ENCODE measurements at regions not wholly inside any gene's neighbourhood (a gene's known extent, or its start where the extent isn't known, plus 50 kb on each side); places are given as distances from the start of the nearest gene placed in this dataset.

DNA sequence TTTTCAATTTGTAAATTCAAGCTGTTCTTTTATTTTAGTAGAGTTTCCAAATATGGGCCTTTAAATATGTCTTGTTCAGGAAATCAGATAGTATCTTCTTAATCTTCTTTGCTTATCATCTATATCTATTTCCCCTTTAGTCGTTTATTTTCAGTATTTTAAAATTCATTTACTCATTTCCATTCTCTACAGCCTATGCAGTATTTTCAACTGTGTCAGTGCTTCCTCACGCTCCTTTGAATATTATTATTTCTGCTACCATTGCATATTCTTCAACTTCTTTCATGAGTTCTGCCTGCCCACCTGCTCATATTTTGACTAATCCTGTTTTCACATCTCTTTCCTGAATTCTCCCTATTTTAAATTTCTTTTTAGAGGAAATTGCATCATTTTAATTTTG, 185.4 kb downstream of the DKK2 start:
- Histone ChIP-seq H2BK20ac (ENCODE audit: low read depth, low read length, poor library complexity, severe bottlenecking) (no peak overlapping the region), H3K27me3 (ENCODE audit: insufficient read depth, low read length) (no peaks in the 10 kb centered on the region), H2BK12ac (ENCODE audit: insufficient read length, low read depth, low read length) (no peak overlapping the region), H3K27ac (ENCODE audit: insufficient read length, low read depth, low read length) (no peak overlapping the region), H3K79me1 (ENCODE audit: insufficient read depth, low read depth, low read length, poor library complexity, severe bottlenecking) (no peaks in the 10 kb centered on the region), H3K4ac (ENCODE audit: low read depth, low read length) (no peak overlapping the region), H3K4me2 (ENCODE audit: insufficient read depth, insufficient read length, low read length) (no peak overlapping the region), H3K4me1 (ENCODE audit: insufficient read depth, low read length) (no peaks in the 10 kb centered on the region), H3K9me3 (ENCODE audit: control insufficient read depth, low read depth, low read length) (no peaks in the 10 kb centered on the region), H3K9ac (ENCODE audit: extremely low read depth, insufficient read length, low read length) (no peak overlapping the region), H3K56ac (ENCODE audit: insufficient read length, low read depth, low read length) (no peak overlapping the region), H3T11ph (ENCODE audit: low read length) (no peak overlapping the region), H4K8ac (replicated peaks; ENCODE audit: insufficient read length, low read depth, low read length) (no peak overlapping the region), H4K91ac (ENCODE audit: insufficient read length, low read depth, low read length) (no peak overlapping the region), H2BK15ac (ENCODE audit: low read depth, low read length) (no peak overlapping the region), H3K18ac (ENCODE audit: insufficient read length, low read depth, low read length) (no peak overlapping the region), H2AFZ (ENCODE audit: low read length) (no peak overlapping the region), H2BK120ac (ENCODE audit: low read depth, low read length, poor library complexity, severe bottlenecking) (no peak overlapping the region), H3K14ac (ENCODE audit: insufficient read depth, low read length) (no peak overlapping the region), H2AK5ac (ENCODE audit: insufficient read length, low read length) (no peak overlapping the region), H3K23me2 (ENCODE audit: insufficient read length, low read depth, low read length, poor library complexity, severe bottlenecking) (no peaks in the 10 kb centered on the region), H3K79me2 (ENCODE audit: insufficient read depth, low read length) (no peaks in the 10 kb centered on the region), H2BK5ac (ENCODE audit: insufficient read length, low read length) (no peak overlapping the region), H3K23ac (ENCODE audit: insufficient read length, low read depth, low read length) (no peak overlapping the region), H4K20me1 (ENCODE audit: control insufficient read depth, insufficient read depth, insufficient read length) (no peaks in the 10 kb centered on the region), H4K5ac (ENCODE audit: insufficient read length, low read depth, low read length) (no peak overlapping the region)
- Mint-ChIP-seq H3K27ac (no peak overlapping the region), H3K4me3 (no peak overlapping the region), H3K9me3 (no peaks in the 10 kb centered on the region), H3K36me3 (ENCODE audit: insufficient read depth in 1 of 3, low read depth in 3 of 3) (no peaks in the 10 kb centered on the region), H3K4me1 (no peaks in the 10 kb centered on the region), H3K27me3 (ENCODE audit: low read depth) (no peaks in the 10 kb centered on the region; the same call in 1 of the 2 replicates)
- no CpG with 5 or more reads among the region's 2 CpGs for WGBS (ENCODE audit: extremely low coverage, insufficient read length, low lambda C conversion rate)
- TF ChIP-seq, protein P1, sequence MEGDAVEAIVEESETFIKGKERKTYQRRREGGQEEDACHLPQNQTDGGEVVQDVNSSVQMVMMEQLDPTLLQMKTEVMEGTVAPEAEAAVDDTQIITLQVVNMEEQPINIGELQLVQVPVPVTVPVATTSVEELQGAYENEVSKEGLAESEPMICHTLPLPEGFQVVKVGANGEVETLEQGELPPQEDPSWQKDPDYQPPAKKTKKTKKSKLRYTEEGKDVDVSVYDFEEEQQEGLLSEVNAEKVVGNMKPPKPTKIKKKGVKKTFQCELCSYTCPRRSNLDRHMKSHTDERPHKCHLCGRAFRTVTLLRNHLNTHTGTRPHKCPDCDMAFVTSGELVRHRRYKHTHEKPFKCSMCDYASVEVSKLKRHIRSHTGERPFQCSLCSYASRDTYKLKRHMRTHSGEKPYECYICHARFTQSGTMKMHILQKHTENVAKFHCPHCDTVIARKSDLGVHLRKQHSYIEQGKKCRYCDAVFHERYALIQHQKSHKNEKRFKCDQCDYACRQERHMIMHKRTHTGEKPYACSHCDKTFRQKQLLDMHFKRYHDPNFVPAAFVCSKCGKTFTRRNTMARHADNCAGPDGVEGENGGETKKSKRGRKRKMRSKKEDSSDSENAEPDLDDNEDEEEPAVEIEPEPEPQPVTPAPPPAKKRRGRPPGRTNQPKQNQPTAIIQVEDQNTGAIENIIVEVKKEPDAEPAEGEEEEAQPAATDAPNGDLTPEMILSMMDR (conservative IDR thresholded peaks at IDR 0.05): no peak
- DNase-seq: no peak

Measured in H9 (cell line).